HG03025 (cell line): ENCODE measurements at regions not wholly inside any gene's neighbourhood (a gene's known extent, or its start where the extent isn't known, plus 50 kb on each side); places are given as distances from the start of the nearest gene placed in this dataset.

Experiments used
- ATAC-seq: cut with Tn5 transposase; IDR thresholded peaks from one replicate; pipeline ENCODE4 v1.9.1; 2021; ENCODE audit warnings: mild to moderate bottlenecking, moderate library complexity; ENCODE audit not compliant: unreplicated experiment, low FRiP score

DNA sequence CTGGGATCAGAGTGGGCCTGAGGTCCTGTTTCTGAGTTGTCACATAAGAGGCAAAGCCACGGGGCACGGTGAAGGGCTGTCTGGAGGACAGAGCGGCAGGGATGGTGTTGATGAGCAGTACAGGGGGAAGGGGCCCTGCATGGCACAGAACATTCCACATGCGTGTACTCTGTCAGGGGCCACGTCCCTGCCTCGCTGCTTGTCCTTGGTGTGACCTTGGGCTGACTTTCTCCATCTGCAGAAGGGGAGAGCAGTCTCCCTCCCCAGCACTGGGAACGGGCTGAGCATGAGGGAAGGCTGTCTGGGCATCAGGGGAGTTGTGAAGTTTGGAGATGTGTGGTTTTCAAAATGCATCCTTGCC is 71.5 kb upstream of the GSE1 start:
- ATAC-seq, result no peak

DNA sequence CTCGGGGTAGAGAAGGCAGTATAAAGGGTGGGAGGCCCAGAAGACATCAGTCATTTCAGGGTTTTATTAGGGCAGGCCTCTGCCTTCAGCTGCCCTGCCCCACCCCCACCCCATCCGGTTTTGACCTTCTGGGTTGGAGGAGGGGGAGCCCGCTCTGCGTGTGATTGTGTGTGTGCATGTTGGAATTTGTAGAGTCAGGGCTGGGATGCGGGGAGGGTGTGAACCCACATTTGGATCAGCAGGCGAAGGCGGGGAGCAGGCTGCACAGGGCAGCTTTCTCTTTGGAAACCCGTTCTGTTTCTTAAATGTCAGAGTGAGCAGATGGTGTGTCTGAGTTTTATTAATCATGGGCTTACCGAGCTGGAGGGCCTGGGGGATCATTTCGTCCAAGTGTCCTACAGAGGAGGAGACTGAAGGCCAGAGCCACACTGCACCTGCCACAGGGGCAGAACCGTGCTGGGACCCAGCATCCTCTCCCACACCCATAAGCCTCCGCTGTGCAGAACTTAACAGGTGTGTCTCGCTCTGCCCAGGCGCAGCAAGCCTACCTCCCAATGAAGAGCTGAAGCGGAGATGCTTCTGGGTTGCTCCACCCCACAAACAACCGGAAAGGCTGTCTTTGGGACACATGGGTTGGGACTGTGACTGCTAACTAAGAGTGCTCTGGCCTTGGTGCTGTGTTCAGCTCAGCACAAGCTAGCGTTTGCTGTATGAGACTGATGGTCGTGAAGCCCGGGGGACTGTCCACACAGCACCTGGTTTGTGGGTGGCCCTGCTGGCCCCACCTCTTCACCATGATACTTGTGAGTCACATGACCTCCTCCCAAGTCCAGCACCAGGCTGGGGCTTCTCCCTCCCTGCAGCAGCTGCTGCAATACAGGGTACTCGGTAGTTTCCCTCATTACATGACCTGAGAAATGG is 70.9 kb upstream of the GSE1 start:
- no peak for ATAC-seq

DNA sequence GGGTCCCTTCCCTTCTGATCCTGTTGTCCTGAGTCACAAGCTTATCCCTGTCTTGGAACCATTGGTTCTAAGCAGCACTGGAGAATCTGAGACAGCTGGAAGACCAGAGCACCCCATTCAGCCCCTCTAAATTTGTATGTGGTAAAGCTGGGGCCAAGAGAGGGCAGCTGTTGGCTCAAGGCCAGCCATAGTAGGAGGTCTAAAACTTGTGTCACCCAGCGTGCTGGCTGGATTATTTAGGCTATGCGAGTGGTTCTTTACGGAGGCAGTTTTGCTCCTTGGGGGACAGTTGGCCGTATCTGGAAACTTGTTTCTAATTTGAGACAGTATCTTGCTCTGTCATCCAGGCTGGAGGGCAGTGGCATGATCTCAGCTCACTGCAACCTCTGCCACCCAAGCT is 69.6 kb upstream of the GSE1 start:
- no peak for ATAC-seq

DNA sequence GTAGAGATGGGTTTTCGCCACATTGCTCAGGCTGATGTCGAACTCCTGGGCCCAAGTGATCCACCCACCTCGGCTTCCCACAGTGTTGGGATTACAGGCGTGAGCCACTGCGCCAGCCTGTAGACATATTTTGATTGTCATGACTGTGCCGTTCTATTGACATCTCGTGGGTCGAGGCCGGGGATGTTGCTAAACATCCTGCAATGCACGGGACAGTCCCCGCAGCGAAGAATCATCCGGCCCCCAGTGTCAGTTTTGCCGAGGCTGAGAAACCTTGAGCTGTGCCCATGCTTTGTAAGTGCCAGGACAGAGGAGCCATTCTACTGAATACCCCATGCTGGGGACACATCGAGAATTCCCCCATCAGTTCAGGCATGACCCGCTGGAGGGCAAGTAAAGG is 69.1 kb upstream of the GSE1 start:
- no peak for ATAC-seq

DNA sequence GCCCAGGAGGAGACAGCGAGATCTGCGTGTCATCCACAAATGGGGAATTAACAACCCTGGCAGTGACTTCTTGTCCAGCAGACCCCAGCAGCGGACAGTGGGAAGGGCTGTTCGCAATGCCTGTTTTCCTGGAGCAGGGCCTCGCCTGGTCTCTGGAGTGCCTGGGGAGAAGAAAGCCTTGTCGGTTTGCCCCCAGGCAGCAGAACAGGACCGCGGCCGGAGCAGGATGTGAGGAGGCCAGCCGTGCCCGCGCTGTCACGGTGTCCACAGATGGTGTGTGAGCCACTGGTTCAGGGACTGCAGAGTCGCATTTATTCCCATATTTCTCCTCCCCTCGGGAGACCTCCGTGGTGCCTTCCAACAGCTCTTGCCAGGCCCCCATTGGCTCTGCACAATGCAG is 68.5 kb upstream of the GSE1 start:
- ATAC-seq, result no peak

DNA sequence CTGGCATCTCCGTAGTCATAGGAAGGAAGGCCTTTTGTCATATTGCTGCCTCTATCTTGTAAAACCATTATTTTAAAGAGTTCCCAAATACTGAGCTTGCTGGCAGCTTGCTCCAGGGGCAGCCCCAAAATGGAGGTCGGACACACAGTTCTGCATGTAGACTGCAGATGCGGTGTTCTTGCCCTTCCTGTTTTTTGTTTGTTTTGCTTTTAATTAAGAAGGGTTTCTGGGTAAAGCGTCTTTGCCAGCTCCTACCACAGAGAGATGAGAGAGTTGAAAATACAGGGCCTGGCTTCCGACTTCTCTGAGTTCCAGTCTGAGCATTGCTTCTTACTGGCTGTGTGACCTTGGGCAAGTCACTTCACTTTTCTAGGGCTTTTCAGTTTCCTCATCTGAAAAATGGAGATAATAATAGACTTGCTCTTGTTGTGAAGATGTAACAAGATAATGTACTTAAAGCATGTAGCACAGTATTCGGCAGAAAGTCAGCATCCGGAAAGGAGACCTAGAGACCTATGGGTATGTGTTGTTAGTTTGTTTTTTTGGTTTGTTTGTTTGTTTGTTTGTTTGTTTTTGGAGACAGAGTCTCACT is 67.8 kb upstream of the GSE1 start:
- ATAC-seq, result no peak

DNA sequence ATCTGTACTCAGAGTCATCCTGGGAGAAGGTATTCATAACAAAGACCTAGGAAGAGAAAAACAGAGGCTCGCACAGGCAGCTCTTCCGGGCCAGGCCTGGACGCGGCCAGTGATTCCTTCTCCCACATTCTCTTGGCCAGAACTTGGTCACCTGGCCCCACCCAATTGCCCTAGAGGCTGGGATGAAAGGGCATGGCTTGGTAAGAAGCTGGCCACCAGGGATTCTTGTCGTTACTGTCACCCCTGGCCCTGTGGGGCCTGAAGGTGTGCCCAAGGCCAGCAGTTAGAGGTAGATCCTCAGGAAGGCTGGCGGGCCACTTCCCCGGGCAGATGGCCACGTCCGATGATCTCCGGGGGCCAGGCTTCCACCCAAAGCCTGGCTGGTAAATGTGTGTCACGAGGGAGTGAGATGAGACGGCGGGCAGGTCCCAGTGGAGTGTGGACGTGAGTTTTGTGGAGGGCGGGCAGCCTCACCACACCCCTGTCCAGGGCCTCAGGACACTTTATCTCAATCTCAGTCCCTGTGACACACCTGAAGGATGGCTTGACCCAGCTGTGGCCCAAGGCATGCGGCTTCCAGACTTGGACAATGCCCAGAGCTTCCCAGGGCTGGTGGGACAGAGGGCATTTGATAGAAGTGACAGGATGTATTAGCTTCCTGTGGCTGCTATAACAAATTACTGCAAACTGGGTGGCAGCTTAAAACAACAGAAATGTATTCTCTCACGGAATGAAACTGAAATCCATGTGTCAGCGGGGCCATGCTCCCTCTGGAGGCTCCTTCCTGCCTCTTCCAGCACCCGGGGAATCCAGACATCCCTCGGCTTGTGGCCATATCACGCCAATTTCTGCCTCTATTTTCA is 66.3 kb upstream of the GSE1 start:
- ATAC-seq, result no peak

DNA sequence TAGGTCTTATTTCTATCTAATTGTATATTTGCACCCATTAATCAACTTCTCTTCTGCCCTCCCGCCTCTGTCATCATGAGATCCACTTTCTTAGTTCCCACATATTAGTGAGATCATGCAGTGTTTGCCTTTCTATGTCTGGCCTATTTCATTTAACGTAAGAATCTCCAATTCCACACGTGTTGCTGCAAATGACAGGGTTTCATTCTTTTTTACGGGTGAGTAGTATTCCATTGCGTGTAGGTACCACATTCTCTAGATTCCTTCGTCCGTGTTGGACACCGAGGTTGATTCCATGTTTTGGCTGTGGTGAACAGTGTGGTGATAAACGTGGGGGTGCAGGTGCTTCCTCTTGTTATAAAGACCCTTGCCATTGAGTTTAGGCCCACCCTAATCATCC is 64.7 kb upstream of the GSE1 start:
- ATAC-seq, result no peak

DNA sequence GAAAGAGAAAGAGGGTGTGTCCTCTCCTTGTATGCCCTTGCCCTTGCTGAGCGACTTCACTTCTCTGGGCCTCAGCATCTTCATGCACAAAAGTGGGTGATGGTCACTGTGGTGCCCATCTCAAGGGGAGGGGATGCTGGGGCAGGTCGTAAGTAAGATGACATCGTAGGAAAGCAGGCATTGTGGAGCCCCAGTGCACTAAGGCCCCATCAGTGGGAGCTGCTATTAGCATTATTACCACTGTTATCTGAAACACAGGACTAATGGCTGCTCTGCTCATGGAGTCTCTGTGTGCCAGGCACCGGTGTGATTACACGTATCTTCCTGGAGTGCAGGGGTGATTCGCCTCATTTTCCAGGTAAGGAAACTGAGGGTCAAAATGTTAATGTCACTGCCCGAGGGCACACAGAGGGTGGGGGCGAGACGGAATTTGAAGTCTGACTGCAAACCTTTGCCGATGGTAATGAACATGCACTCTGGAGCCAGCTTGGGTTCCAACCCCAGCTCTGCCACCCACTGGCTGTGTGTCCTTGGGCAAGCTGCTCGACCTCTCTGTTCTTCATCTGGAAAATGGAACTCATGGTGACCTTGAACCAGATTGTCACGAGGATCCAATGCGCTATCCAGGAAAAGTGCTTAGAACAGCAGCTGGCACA is 63.2 kb upstream of the GSE1 start:
- no peak for ATAC-seq

DNA sequence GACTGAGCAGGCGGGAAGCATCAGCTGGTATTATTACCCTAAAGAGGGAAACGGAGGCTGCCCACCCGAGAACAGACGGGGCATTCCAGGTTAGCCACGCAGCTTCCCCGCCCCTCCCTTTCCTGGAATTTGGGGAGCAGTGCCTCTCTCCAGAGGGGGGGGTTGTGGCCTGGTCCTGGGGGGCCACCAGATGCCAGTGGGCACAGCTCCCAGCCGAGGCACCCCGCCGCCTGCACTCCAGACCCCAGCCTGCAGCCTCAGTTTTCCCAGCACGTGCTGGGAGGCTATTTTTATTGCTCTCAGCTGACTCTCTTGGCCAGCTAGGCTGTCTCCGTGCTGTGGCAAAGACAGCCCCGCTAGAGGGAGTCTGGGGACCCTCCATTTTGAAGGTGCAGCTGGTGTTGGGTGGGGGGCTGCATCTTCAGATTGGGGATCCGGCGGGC is 62.7 kb upstream of the GSE1 start:
- no peak for ATAC-seq

DNA sequence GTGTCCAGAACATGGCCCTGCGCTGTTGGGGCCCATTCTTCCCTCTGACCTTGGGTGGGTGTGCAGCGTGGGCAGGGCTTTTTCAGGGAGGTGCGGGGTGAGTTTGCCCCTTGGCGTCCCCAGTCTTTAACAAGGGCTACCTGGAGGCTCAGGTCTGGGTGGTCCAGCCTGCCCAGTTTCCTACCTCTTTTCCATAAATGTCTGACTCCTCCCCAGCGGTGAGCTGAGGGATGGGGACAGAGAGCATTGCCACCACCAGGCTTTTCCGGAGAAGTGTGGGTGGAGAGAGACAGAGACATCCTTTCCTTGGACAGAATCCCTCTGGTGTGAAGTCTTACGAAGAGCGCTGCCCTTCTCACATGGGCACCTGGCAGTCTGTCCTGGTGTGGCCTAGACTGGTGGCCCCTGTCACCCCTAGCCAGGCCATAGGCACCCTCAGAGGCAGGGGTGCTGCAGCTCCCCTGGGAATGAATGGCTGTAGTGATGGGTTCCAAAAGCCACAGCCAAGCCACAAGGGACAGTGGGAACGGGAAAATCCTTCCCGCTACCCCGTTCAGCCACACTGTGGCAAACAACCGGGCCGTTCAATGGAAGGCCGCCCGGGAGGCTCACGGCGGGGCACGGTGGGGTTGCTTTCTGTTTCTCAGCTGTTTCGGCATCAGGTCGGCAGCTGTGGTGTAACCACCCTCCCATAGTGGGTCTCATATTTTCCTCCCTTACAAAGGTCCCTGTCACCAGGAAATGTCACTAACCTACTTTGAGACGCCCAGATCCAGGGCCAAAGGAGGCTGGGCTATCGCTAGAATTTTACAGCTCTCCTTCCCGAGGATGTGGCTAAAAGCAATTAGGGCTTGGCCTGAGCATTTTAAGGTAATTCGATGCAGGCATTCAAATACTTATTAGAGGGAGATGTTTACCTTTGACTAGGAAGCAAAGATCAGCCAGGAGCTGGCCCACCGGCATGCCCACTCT is 61.9 kb upstream of the GSE1 start:
- ATAC-seq, result no peak

DNA sequence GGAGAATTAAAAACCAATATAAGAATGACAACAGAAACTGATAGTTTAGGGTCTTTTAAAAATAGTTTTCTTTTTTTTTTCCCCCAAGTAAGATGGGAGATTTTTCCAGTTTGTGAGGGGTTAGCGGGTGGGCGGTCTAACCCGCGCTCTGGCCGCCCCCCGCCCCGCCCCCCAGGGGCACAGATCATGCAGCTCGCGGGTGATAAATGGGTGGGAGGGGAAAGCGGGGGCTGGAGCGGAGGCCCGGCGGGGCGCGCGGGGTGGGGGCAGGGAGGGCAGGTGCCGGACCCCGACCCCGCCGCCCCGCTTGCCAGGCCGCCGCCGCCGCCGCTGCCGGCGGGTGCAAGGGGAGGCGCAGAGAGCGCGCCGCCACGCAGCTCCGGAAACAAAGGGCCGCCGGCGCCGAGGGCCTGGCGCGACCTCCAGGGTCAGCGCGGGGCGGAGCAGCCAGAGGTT is 60.1 kb upstream of the GSE1 start:
- ATAC-seq, result no peak

DNA sequence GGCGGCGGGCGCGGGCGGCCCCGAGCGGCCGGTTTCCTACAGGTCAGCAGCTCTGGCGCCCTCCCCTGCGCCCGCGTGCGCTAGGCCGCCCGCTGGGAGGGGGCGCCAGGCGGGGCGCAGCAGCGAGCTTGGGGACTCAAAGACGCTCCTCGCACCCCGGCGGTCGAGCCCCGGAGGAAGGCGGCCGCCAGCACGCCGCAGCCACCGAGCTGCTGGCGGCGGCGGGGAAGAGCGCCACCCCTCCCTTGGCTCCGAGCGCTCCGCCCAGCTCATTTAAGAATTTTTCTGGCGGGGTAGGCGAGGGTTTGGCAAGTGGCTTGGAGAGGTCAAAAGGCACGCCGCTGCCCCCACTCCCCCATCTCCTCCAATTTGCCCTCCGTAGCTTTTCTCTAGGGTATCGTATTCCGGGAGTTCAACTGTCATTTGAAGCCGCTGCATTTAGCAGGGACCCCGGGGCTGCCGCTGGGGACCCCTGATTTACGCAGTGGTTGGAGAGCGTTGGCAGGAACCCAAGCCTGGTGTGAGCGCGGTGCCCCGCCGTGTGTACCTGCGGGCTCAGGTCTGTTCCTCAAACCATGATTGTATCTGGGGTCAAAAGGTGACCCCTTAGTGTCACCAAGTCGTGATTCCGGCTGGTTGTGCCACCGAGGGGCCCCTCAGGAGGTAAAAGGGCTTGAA is 59.5 kb upstream of the GSE1 start:
- no peak for ATAC-seq

DNA sequence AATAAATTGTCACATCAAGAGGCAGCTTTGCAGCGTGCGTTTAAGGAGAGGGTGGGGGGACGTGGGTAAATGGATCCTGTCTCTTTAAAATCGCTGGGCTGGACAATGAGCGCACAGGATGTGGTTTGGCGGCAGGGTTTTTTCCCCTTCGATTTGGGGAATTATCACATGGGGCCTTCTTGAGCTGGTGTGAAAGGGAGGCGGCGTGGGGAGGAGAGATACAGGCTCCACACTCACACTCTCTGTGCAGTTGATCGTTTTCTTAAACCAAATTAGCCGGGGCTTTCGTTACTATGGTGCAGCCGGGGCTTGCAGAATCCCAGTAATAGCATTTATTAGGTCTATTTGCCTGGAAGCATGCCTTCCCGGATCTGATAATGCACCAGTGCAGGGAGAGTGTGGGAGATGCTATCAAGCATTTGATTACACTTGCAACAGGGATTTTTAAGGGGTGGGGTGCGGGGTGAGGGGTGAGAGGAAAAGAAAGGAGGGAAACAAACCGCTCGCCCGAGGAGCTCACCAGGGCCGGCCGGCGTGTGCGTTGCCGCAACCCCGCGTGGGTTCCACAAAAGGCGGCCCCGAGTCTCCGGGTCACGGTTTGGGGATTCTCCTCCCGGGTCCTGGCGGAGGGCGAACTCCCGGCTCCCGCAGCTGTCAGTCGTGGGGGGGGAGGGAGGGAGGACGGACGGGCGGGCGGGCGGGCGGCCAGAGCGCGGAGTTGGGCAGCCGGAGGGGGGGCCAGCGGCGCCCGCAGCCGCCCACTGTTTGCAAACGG is 58.8 kb upstream of the GSE1 start:
- no peak for ATAC-seq

DNA sequence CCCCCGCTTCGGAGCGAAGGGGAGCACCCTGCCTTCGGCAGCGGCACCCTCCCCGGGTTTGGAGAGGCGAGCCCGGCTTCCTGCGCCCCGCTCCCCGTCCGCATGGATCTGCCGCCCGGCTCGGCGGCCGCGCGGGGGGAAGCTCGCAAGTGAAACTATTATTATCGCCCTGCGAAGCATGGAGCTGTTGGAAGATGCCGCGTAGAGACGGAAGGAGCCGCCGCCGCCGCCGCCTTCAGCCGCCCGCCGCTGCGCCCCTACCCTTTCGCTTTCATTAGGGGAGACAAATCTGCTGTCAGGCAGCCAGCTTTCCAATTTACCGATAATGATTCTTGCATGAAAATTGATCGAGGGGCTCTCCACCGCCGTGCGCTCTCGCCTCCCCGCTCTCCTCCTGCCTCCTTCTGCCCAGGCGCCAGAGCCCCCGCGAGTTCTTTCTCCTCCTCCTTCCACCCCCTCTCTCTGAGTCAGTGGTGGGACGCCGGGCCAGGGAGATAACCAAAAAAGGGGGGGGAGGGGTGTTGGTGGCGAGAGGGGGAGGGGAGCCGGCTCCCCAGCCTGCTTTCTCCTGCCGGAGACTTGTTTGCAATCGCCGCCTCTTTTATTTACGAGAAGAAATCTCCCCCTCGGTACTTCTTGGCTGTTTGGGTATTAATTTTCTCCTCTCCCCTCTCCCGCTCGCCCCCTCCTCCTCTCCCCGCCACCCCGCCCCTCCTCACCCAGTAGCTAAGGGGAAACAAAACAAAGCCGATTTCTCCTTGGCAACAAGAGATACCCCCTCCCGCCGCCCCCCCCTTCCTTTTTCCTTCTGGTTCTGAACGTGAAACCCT is 58.0 kb upstream of the GSE1 start:
- ATAC-seq, result no peak

DNA sequence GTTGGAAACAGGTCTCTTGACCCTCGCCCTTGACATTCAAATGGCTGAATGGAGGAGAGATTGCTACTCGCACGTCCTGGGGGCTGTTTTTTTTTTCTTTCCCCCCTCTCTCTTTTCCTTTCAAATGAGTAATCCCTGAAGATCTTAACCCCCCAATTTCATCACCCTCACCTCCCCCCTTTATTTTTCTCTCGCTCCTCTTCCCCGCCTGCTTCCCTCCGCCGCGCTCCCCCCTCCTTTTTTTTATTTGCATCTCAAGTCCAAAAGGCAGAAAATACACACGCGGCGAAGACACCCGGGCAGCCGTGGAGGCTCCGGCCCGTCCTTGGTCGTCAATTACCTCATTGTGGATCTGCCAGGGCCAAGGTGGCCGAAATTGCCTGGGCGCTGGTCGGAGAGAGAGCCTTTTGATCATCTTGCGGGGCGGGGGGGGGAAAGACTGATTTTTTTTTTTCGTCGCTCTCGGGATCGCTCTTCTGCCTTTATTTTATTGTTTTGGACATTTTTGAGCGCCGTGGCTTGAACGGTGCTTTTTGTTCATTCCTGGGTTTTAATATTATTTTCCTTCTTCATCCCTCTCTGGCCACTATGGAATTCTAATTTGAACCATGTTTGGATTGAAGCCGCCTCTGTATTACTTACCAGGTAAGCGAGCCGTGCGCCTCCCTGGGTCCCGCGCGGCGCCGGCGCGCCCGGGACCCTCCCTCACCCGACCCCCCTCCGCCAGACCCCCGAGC is 57.2 kb upstream of the GSE1 start:
- ATAC-seq, result no peak
